ENCODE measurements at regions not wholly inside any gene's neighbourhood (a gene's known extent, or its start where the extent isn't known, plus 50 kb on each side); places are given as distances from the start of the nearest gene placed in this dataset.

GRCh38 chr14:71398450-71398849 lies 491.2 kb downstream of the PCNX1 start:
- TF ChIP-seq POLR2A (IDR thresholded peaks at IDR 0.05) = no peak
- TF ChIP-seq EP300 (IDR thresholded peaks at IDR 0.05) = no peak
- TF ChIP-seq CTCF (IDR thresholded peaks at IDR 0.05) = no peak
